Stimulated activated naive CD8-positive, alpha-beta T cell treated with anti-CD3 and anti-CD28 coated beads, Interleukin-15, Interleukin-2, amounts not matched to agents 100 U/mL and 50 U/mL, for 24 hours (primary cell): ENCODE measurements at regions not wholly inside any gene's neighbourhood (a gene's known extent, or its start where the extent isn't known, plus 50 kb on each side); places are given as distances from the start of the nearest gene placed in this dataset.
"Not testable (repeated sequence)": the region's sequence is repeated elsewhere in the genome, so short reads cannot be mapped to it uniquely, and the experiment has no call there.

Source experiments
- ATAC-seq: fragments of 150-1000 bp; cut with Tn5 transposase; one replicate; pipeline ENCODE4 v1.10.0; 2021
- DNase-seq: peaks from one replicate; pipeline ENCODE4 v3.0.0; 2021

- ATAC-seq (no peak), DNase-seq (no peak)
These were observed 220.9 kb upstream of the KCNK2 start for GRCh38 chr1:214861615-214862014.

- ATAC-seq (no peak), DNase-seq (no peak)
These were observed 220.1 kb upstream of the KCNK2 start for GRCh38 chr1:214862421-214862820.

GRCh38 chr1:214864896-214865688 lies 217.4 kb upstream of the KCNK2 start:
- ATAC-seq (no peak), DNase-seq (no peak)

GRCh38 chr1:214870426-214870825 lies 212.1 kb upstream of the KCNK2 start:
- DNase-seq, ATAC-seq: not testable (repeated sequence)

GRCh38 chr1:214880956-214881355 lies 201.6 kb upstream of the KCNK2 start:
- no peak for DNase-seq
- no peak for ATAC-seq

GRCh38 chr1:214882616-214883015 lies 199.9 kb upstream of the KCNK2 start:
- no peak for ATAC-seq
- DNase-seq, result no peak

GRCh38 chr1:214895011-214895600 lies 187.4 kb upstream of the KCNK2 start:
- DNase-seq (no peak), ATAC-seq (no peak)

- DNase-seq, result no peak
- ATAC-seq, result no peak
These were observed 185.6 kb upstream of the KCNK2 start for GRCh38 chr1:214896921-214897320.

- ATAC-seq (no peak), DNase-seq (no peak)
These were observed 185.0 kb upstream of the KCNK2 start for GRCh38 chr1:214897581-214897980.

GRCh38 chr1:214898161-214898560 lies 184.4 kb upstream of the KCNK2 start:
- ATAC-seq (no peak), DNase-seq (no peak)

- no peak for ATAC-seq
- DNase-seq, result no peak
These were observed 183.8 kb upstream of the KCNK2 start for GRCh38 chr1:214898718-214899117.

GRCh38 chr1:214899908-214900460 lies 182.6 kb upstream of the KCNK2 start:
- ATAC-seq (no peak), DNase-seq (no peak)

GRCh38 chr1:214900590-214900989 lies 181.9 kb upstream of the KCNK2 start:
- ATAC-seq (no peak), DNase-seq (no peak)

- DNase-seq (no peak), ATAC-seq (no peak)
These were observed 180.8 kb upstream of the KCNK2 start for GRCh38 chr1:214901718-214902117.

- DNase-seq (no peak), ATAC-seq (no peak)
These were observed 179.8 kb upstream of the KCNK2 start for GRCh38 chr1:214902636-214903320.

- ATAC-seq (no peak), DNase-seq (no peak)
These were observed 170.4 kb upstream of the KCNK2 start for GRCh38 chr1:214912127-214912526.

- DNase-seq (no peak), ATAC-seq (no peak)
These were observed 168.6 kb upstream of the KCNK2 start for GRCh38 chr1:214913966-214914365.

GRCh38 chr1:214917081-214917635 lies 165.4 kb upstream of the KCNK2 start:
- ATAC-seq (no peak), DNase-seq (no peak)

GRCh38 chr1:214918745-214919144 lies 163.8 kb upstream of the KCNK2 start:
- ATAC-seq (no peak), DNase-seq (no peak)

GRCh38 chr1:214920337-214920736 lies 162.2 kb upstream of the KCNK2 start:
- ATAC-seq (no peak), DNase-seq (no peak)

GRCh38 chr1:214923278-214923915 lies 159.1 kb upstream of the KCNK2 start:
- DNase-seq (no peak), ATAC-seq (no peak)

GRCh38 chr1:214927796-214928195 lies 154.7 kb upstream of the KCNK2 start:
- DNase-seq, result no peak
- no peak for ATAC-seq
